ENCODE measurements at regions not wholly inside any gene's neighbourhood (a gene's known extent, or its start where the extent isn't known, plus 50 kb on each side); places are given as distances from the start of the nearest gene placed in this dataset.

- TF ChIP-seq CTCF (IDR thresholded peaks at IDR 0.05) = no peak
- no peak for TF ChIP-seq POLR2A (IDR thresholded peaks at IDR 0.05)
Observed at GRCh38 chr4:171022824-171023230, 790.4 kb upstream of the GALNTL6 start.

All from esophagus squamous epithelium (tissue), 4 donors.